ENCODE measurements at regions not wholly inside any gene's neighbourhood (a gene's known extent, or its start where the extent isn't known, plus 50 kb on each side); places are given as distances from the start of the nearest gene placed in this dataset.

DNA sequence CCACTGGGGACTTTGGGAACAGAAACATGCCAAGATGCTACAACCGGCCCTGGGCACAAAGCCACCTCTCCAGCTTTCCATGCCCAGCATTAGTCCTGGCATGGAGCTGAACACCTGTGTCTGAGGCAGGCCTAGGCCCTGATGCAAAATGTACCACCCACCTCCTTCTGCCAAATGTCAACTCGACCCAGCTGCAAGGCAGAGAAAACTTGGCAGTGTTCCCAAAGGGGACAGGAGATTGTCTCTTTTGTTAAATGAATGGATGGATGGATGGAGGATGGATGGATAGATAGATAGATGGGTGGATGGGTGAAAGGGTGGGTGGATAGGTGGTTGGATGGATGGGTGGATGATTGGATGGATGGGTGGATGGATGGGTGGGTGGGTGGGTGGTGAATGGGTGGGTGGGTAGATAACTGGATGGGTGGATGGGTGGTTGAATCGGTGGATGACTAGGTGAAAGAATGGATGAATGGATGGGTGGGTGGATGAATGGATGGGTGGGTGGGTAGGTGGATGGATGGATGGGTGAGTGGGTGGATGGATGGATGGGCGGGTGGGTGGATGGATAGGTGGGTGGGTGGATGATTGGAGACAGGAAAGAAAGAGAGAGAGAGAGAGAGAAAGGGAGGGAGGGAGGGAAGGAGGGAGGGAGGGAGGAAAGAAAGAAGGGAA is 73.4 kb upstream of the TNRC6C start (continued):
- TF ChIP-seq STAT6 (CRISPR knock-in tag; conservative IDR thresholded peaks at IDR 0.05; ENCODE audit: low read depth) (no peak), IRF2 (CRISPR knock-in tag; IDR thresholded peaks at IDR 0.05; ENCODE audit: borderline replicate concordance, low read depth) (no peak), RELA (CRISPR knock-in tag; IDR thresholded peaks at IDR 0.05; ENCODE audit: borderline replicate concordance) (no peak)

GRCh38 chr17:77885678-77886386 is 72.7 kb upstream of the TNRC6C start:
- ATAC-seq (no peak), DNase-seq (ENCODE audit: low spot score) (no peak)
- no peak overlapping the region for H3K27ac Mint-ChIP-seq
- POLR2A ChIA-PET, result interaction anchor here (2.0 kb wide), 1 partner anchor 72 kb away, joined by 6 read pairs; the partner anchor contains the start of gene TNRC6C
- no peaks in the 10 kb centered on the region for H3K9me3 Mint-ChIP-seq
- no peak overlapping the region for H3K4me3 Mint-ChIP-seq
- no peaks in the 10 kb centered on the region for H3K36me3 Mint-ChIP-seq
- CTCF ChIA-PET, result interaction anchor here (0.7 to 2.1 kb wide), 6 partner anchors 9 to 345 kb away, joined by 3 to 5 read pairs (median 4); no protein-coding TSS in a partner anchor
- no peak for TF ChIP-seq PRRX2 (CRISPR knock-in tag; IDR thresholded peaks at IDR 0.05)
- TF ChIP-seq NR1H2 (CRISPR knock-in tag; IDR thresholded peaks at IDR 0.05), result no peak
- TF ChIP-seq TEAD1 (CRISPR knock-in tag; IDR thresholded peaks at IDR 0.05), result no peak
- no peak for TF ChIP-seq CREB1 (CRISPR knock-in tag; IDR thresholded peaks at IDR 0.05)
- no peak for TF ChIP-seq NFYB (CRISPR knock-in tag; conservative IDR thresholded peaks at IDR 0.05; ENCODE audit: low read depth)
- no peak for TF ChIP-seq ZNF219 (CRISPR knock-in tag; IDR thresholded peaks at IDR 0.05; ENCODE audit: borderline replicate concordance)
- TF ChIP-seq SMAD3 (CRISPR knock-in tag; IDR thresholded peaks at IDR 0.05; ENCODE audit: borderline replicate concordance), result no peak
- no peak for TF ChIP-seq TEAD4 (CRISPR knock-in tag; IDR thresholded peaks at IDR 0.05)
- TF ChIP-seq ELF4 (CRISPR knock-in tag; IDR thresholded peaks at IDR 0.05; ENCODE audit: low read depth), result no peak
- no peak for TF ChIP-seq ZNF232 (CRISPR knock-in tag; IDR thresholded peaks at IDR 0.05)
- TF ChIP-seq NFE2L1 (CRISPR knock-in tag; IDR thresholded peaks at IDR 0.05), result no peak
- no peak for TF ChIP-seq ZNF317 (CRISPR knock-in tag; IDR thresholded peaks at IDR 0.05; ENCODE audit: borderline replicate concordance, low read depth)
- TF ChIP-seq MXD4 (CRISPR knock-in tag; IDR thresholded peaks at IDR 0.05; ENCODE audit: borderline replicate concordance), result no peak
- no peak for TF ChIP-seq CREM (CRISPR knock-in tag; IDR thresholded peaks at IDR 0.05)
- H3K27me3 Mint-ChIP-seq (ENCODE audit: low read depth), result peaks cover 33% of the 10 kb centered on the region
- peaks cover 36% of the 10 kb centered on the region for H3K4me1 Mint-ChIP-seq

GRCh38 chr17:77886387-77886728 is 72.1 kb upstream of the TNRC6C start:
- Mint-ChIP-seq H3K27ac (no peak overlapping the region), H3K4me1 (peaks cover 38% of the 10 kb centered on the region), H3K4me3 (no peak overlapping the region), H3K36me3 (no peaks in the 10 kb centered on the region), H3K9me3 (no peaks in the 10 kb centered on the region), H3K27me3 (ENCODE audit: low read depth) (peaks cover 33% of the 10 kb centered on the region)
- ChIA-PET POLR2A (interaction anchor here (2.0 kb wide), 1 partner anchor 72 kb away, joined by 6 read pairs; the partner anchor contains the start of gene TNRC6C), CTCF (interaction anchor here (0.6 to 2.1 kb wide), 8 partner anchors 9 to 346 kb away, joined by 3 to 5 read pairs (median 4); no protein-coding TSS in a partner anchor)
- TF ChIP-seq ZNF396 (CRISPR knock-in tag; IDR thresholded peaks at IDR 0.05; ENCODE audit: borderline replicate concordance) (no peak), ZNF121 (CRISPR knock-in tag; IDR thresholded peaks at IDR 0.05) (no peak), MXD4 (CRISPR knock-in tag; IDR thresholded peaks at IDR 0.05; ENCODE audit: borderline replicate concordance) (no peak), GABPB1 (CRISPR knock-in tag; IDR thresholded peaks at IDR 0.05) (peak; percentile 69)
- ATAC-seq (no peak), DNase-seq (ENCODE audit: low spot score) (no peak)

Measured in WTC11 (cell line).